ENCODE measurements at regions not wholly inside any gene's neighbourhood (a gene's known extent, or its start where the extent isn't known, plus 50 kb on each side); places are given as distances from the start of the nearest gene placed in this dataset.
"Not testable (repeated sequence)": the region's sequence is repeated elsewhere in the genome, so short reads cannot be mapped to it uniquely, and the experiment has no call there.

DNA sequence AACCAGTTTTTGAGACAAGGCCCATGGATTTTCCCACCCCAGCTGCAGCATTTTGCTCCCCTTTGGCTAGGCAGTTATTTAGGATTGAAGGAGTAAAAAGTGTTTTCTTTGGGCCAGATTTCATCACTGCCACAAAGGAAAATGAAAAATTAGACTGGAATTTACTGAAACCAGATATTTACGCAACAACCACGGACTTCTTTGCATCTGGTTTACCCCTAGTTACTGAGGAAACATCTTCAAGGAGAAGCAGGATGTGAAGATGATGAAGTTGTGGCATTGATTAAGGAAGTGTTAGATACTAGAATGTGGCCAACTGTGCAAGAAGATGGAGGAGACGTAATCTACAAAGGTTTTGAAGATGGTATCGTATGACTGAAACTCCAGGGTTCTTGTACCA is 165.2 kb upstream of the MYRIP start:
- DNase-seq (ENCODE audit: insufficient read length, low spot score) (no peak), FAIRE-seq (no peak)
- no peak for TF ChIP-seq PAX5 (IDR thresholded peaks at IDR 0.05; ENCODE audit: insufficient read depth, low read length, severe bottlenecking)
- TF ChIP-seq SPI1 (IDR thresholded peaks at IDR 0.05; ENCODE audit: low read depth, low read length): no peak
- no peak for TF ChIP-seq POU2F2 (IDR thresholded peaks at IDR 0.05; ENCODE audit: low read depth, low read length)
- TF ChIP-seq POLR2A (IDR thresholded peaks at IDR 0.05; ENCODE audit: low read depth, low read length): no peak
- no peak for TF ChIP-seq POLR2AphosphoS5 (IDR thresholded peaks at IDR 0.05; ENCODE audit: low read depth, low read length)
- no peak for TF ChIP-seq TAF1 (IDR thresholded peaks at IDR 0.05; ENCODE audit: low read depth, low read length)

- not testable (repeated sequence) for DNase-seq (ENCODE audit: insufficient read length, low spot score); FAIRE-seq
Observed at GRCh38 chr3:39651256-39651655, 158.2 kb upstream of the MYRIP start.

- TF ChIP-seq SPI1 (IDR thresholded peaks at IDR 0.05; ENCODE audit: low read depth, low read length): no peak
- TF ChIP-seq POLR2AphosphoS5 (IDR thresholded peaks at IDR 0.05; ENCODE audit: low read depth, low read length): no peak
- TF ChIP-seq POLR2A (IDR thresholded peaks at IDR 0.05; ENCODE audit: low read depth, low read length): no peak
- TF ChIP-seq POU2F2 (IDR thresholded peaks at IDR 0.05; ENCODE audit: low read depth, low read length): no peak
- no peak for TF ChIP-seq PAX5 (IDR thresholded peaks at IDR 0.05; ENCODE audit: insufficient read depth, low read length, severe bottlenecking)
- TF ChIP-seq TAF1 (IDR thresholded peaks at IDR 0.05; ENCODE audit: low read depth, low read length): no peak
- DNase-seq (ENCODE audit: insufficient read length, low spot score) (no peak), FAIRE-seq (no peak)
Observed at GRCh38 chr3:39651993-39652739, 157.2 kb upstream of the MYRIP start.

DNA sequence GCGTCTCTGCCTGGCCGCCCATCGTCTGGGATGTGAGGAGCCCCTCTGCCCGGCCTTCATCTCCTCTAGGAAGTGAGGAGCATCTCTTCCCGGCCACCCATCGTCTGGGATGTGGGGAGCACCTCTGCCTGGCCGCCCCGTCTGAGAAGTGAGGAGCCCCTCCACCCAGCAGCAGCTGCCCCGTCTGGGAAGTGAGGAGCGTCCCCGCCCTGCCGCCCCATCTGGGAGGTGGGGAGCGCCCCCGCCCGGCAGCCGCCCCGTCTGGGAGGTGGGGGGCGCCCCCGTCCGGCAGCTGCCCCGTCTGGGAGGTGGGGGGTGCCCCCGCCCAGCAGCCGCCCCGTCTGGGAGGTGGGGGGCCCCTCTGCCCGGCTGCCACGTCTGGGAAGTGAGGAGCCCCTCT is 153.7 kb upstream of the MYRIP start:
- not testable (repeated sequence) for FAIRE-seq; DNase-seq (ENCODE audit: insufficient read length, low spot score)

DNA sequence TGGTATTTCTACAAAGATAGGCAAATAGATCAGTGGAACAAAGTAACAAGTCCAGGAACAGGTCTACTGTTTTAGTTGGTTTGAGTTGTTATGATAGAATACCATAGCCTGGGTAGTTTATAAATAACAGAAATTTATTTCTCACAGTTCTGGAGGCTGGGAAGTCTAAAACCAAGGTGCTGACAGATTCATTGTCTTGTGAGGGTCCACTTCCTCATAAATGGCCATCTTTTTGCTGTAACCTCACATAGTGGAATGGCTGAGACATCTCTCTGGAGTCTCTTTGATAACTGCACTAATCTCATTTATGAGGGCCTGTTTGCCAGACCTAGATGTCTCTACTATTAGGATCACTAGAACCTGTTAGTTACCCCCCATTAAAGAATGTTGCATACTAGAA is 152.3 kb upstream of the MYRIP start:
- FAIRE-seq (no peak), DNase-seq (ENCODE audit: insufficient read length, low spot score) (no peak)
- TF ChIP-seq PAX5 (IDR thresholded peaks at IDR 0.05; ENCODE audit: insufficient read depth, low read length, severe bottlenecking) (no peak), POLR2AphosphoS5 (IDR thresholded peaks at IDR 0.05; ENCODE audit: low read depth, low read length) (no peak), POU2F2 (IDR thresholded peaks at IDR 0.05; ENCODE audit: low read depth, low read length) (no peak), POLR2A (IDR thresholded peaks at IDR 0.05; ENCODE audit: low read depth, low read length) (no peak), SPI1 (IDR thresholded peaks at IDR 0.05; ENCODE audit: low read depth, low read length) (no peak), TAF1 (IDR thresholded peaks at IDR 0.05; ENCODE audit: low read depth, low read length) (no peak)

DNA sequence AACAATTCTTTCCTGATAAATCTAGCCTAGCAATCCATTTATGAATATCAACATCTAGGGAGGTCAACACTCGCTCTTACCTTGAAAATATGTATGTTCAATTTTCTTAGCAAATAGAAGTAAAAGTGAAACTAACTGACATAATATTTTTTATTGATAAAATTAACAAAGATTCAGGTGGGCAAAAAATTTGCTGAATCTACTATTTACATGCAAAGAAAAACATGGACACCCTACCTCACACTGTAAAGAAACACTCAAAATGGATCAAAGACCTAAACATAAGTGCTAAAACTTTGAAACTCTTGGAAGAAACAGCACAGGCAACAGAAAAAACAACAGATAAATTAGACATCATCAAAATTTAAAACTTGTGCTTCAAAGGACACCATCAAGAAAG is 151.6 kb upstream of the MYRIP start:
- FAIRE-seq: no peak
- DNase-seq (ENCODE audit: insufficient read length, low spot score): no peak
- TF ChIP-seq POLR2A (IDR thresholded peaks at IDR 0.05; ENCODE audit: low read depth, low read length): no peak
- no peak for TF ChIP-seq POLR2AphosphoS5 (IDR thresholded peaks at IDR 0.05; ENCODE audit: low read depth, low read length)
- no peak for TF ChIP-seq POU2F2 (IDR thresholded peaks at IDR 0.05; ENCODE audit: low read depth, low read length)
- no peak for TF ChIP-seq TAF1 (IDR thresholded peaks at IDR 0.05; ENCODE audit: low read depth, low read length)
- no peak for TF ChIP-seq SPI1 (IDR thresholded peaks at IDR 0.05; ENCODE audit: low read depth, low read length)

DNA sequence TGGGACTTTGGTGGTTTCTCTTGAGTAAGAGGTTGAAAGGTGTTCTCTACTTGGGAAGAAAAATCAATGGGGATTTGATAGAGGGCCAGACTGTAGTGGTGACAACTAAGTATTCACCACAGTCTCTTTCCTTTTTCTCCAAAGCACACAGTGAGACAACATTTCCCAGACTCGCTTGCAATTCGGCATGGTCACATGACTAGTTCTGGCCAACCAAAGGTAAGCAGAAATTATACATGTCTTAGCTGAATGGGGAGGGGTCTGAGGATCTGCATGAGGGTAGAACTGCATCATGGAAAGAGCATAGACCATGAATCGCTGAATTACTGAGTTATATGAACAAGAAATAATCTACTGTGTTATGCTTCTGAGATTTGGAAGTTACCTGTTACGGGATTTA is 144.5 kb upstream of the MYRIP start:
- DNase-seq (ENCODE audit: insufficient read length, low spot score): no peak
- no peak for TF ChIP-seq POLR2A (IDR thresholded peaks at IDR 0.05; ENCODE audit: low read depth, low read length)
- no peak for TF ChIP-seq TAF1 (IDR thresholded peaks at IDR 0.05; ENCODE audit: low read depth, low read length)
- no peak for TF ChIP-seq PAX5 (IDR thresholded peaks at IDR 0.05; ENCODE audit: insufficient read depth, low read length, severe bottlenecking)
- no peak for TF ChIP-seq POU2F2 (IDR thresholded peaks at IDR 0.05; ENCODE audit: low read depth, low read length)
- TF ChIP-seq POLR2AphosphoS5 (IDR thresholded peaks at IDR 0.05; ENCODE audit: low read depth, low read length): no peak
- TF ChIP-seq SPI1 (IDR thresholded peaks at IDR 0.05; ENCODE audit: low read depth, low read length): no peak
- FAIRE-seq: no peak

GRCh38 chr3:39665441-39665840 is 144.0 kb upstream of the MYRIP start:
- no peak for DNase-seq (ENCODE audit: insufficient read length, low spot score)
- no peak for FAIRE-seq
- TF ChIP-seq TAF1 (IDR thresholded peaks at IDR 0.05; ENCODE audit: low read depth, low read length): no peak
- no peak for TF ChIP-seq PAX5 (IDR thresholded peaks at IDR 0.05; ENCODE audit: insufficient read depth, low read length, severe bottlenecking)

- DNase-seq (ENCODE audit: insufficient read length, low spot score) (no peak), FAIRE-seq (peak; percentile 52)
- TF ChIP-seq POU2F2 (IDR thresholded peaks at IDR 0.05; ENCODE audit: low read depth, low read length): no peak
- TF ChIP-seq TAF1 (IDR thresholded peaks at IDR 0.05; ENCODE audit: low read depth, low read length): no peak
- TF ChIP-seq PAX5 (IDR thresholded peaks at IDR 0.05; ENCODE audit: insufficient read depth, low read length, severe bottlenecking): no peak
- no peak for TF ChIP-seq POLR2AphosphoS5 (IDR thresholded peaks at IDR 0.05; ENCODE audit: low read depth, low read length)
- TF ChIP-seq SPI1 (IDR thresholded peaks at IDR 0.05; ENCODE audit: low read depth, low read length): no peak
- TF ChIP-seq POLR2A (IDR thresholded peaks at IDR 0.05; ENCODE audit: low read depth, low read length): no peak
Observed at GRCh38 chr3:39668420-39668819, 141.0 kb upstream of the MYRIP start.

- FAIRE-seq (no peak), DNase-seq (ENCODE audit: insufficient read length, low spot score) (no peak)
- TF ChIP-seq POU2F2 (IDR thresholded peaks at IDR 0.05; ENCODE audit: low read depth, low read length) (no peak), POLR2AphosphoS5 (IDR thresholded peaks at IDR 0.05; ENCODE audit: low read depth, low read length) (no peak), POLR2A (IDR thresholded peaks at IDR 0.05; ENCODE audit: low read depth, low read length) (no peak), PAX5 (IDR thresholded peaks at IDR 0.05; ENCODE audit: insufficient read depth, low read length, severe bottlenecking) (no peak), SPI1 (IDR thresholded peaks at IDR 0.05; ENCODE audit: low read depth, low read length) (no peak), TAF1 (IDR thresholded peaks at IDR 0.05; ENCODE audit: low read depth, low read length) (no peak)
Observed at GRCh38 chr3:39671116-39671515, 138.3 kb upstream of the MYRIP start.

Measured in GM12891 (cell line).